Naive B cell (primary cell): ENCODE measurements at regions not wholly inside any gene's neighbourhood (a gene's known extent, or its start where the extent isn't known, plus 50 kb on each side); places are given as distances from the start of the nearest gene placed in this dataset.

Experiments used
- ATAC-seq, 2 donors: fragments of 150-1000 bp; cut with Tn5 transposase; 2 replicates each; pipeline ENCODE4 v1.10.0; 2021; ENCODE audit warnings: low read depth in 2 of 2, mild to moderate bottlenecking in 2 of 2, moderate library complexity in 2 of 2
- DNase-seq: peaks from one replicate; pipeline ENCODE4 v3.0.0; 2022
- H3K27ac Mint-ChIP-seq, 6 donors: one replicate each; pipeline ENCODE4 v1.8.0; 2020 to 2022; ENCODE audit warnings: mild to moderate bottlenecking in 6 of 6, mixed read lengths in 6 of 6, moderate library complexity in 5 of 6, inconsistent platforms in 2 of 6
- H3K27me3 Mint-ChIP-seq, 3 donors: one replicate each; pipeline ENCODE4 v1.8.0; 2021 to 2022; ENCODE audit warnings: mixed read lengths in 3 of 3, mild to moderate bottlenecking in 1 of 3
- H3K36me3 Mint-ChIP-seq, 2 donors: one replicate each; pipeline ENCODE4 v1.8.0; 2020 to 2022; ENCODE audit warnings: mixed read lengths in 2 of 2, inconsistent platforms in 1 of 2, mild to moderate bottlenecking in 1 of 2
- H3K4me1 Mint-ChIP-seq, 3 donors: one replicate each; pipeline ENCODE4 v1.8.0; 2020 to 2022; ENCODE audit warnings: mixed read lengths in 3 of 3, inconsistent platforms in 1 of 3, mild to moderate bottlenecking in 1 of 3, moderate library complexity in 1 of 3
- H3K4me3 Mint-ChIP-seq, 8 donors: one replicate each; pipeline ENCODE4 v1.8.0; 2020 to 2022; ENCODE audit warnings: mild to moderate bottlenecking in 8 of 8, mixed read lengths in 8 of 8, moderate library complexity in 8 of 8, inconsistent platforms in 2 of 8
- H3K9me3 Mint-ChIP-seq, 7 donors: one replicate each; pipeline ENCODE4 v1.8.0; 2020 to 2022; ENCODE audit warnings: mixed read lengths in 7 of 7, mild to moderate bottlenecking in 5 of 7, inconsistent platforms in 2 of 7, moderate library complexity in 1 of 7

GRCh38 chr4:19736968-19737756 lies 514.5 kb upstream of the SLIT2 start:
- no peak for ATAC-seq
- peaks cover 0 to 4% (median 0%) of the 10 kb centered on the region in 3 donors for H3K27me3 Mint-ChIP-seq
- no peaks in the 10 kb centered on the region for H3K4me1 Mint-ChIP-seq
- no peak for DNase-seq
- no peak overlapping the region for H3K27ac Mint-ChIP-seq
- no peaks in the 10 kb centered on the region for H3K36me3 Mint-ChIP-seq
- H3K4me3 Mint-ChIP-seq: no peak overlapping the region
- H3K9me3 Mint-ChIP-seq: peaks cover 3 to 5% (median 5%) of the 10 kb centered on the region in 7 donors

- Mint-ChIP-seq H3K36me3 (no peaks in the 10 kb centered on the region), H3K9me3 (peaks cover 3 to 6% (median 5%) of the 10 kb centered on the region in 7 donors), H3K27me3 (peaks cover 0 to 4% (median 0%) of the 10 kb centered on the region in 3 donors), H3K4me1 (peaks cover 5% of the 10 kb centered on the region in 3 donors), H3K4me3 (no peak overlapping the region), H3K27ac (no peak overlapping the region)
- ATAC-seq (no peak), DNase-seq (no peak)
These were observed 516.7 kb upstream of the SLIT2 start for GRCh38 chr4:19735012-19735411.

GRCh38 chr4:19729886-19730651 lies 521.6 kb upstream of the SLIT2 start:
- peak; percentile 3 for DNase-seq
- Mint-ChIP-seq H3K27me3 (peaks cover 0 to 4% (median 0%) of the 10 kb centered on the region in 3 donors), H3K36me3 (no peaks in the 10 kb centered on the region), H3K4me3 (peak overlapping the region in 7 of 8 donors; percentile 39 to 84 (median 63)), H3K27ac (peak overlapping the region in 1 of 6 donors; percentile 60), H3K9me3 (peaks cover 2 to 9% (median 5%) of the 10 kb centered on the region in 7 donors), H3K4me1 (peaks cover 9 to 11% (median 10%) of the 10 kb centered on the region in 3 donors)
- peak; percentile 44 to 62 for ATAC-seq

GRCh38 chr4:19728773-19729172 lies 522.9 kb upstream of the SLIT2 start:
- Mint-ChIP-seq H3K27ac (no peak overlapping the region), H3K27me3 (no peaks in the 10 kb centered on the region), H3K36me3 (no peaks in the 10 kb centered on the region), H3K9me3 (peaks cover 0 to 6% (median 4%) of the 10 kb centered on the region in 7 donors), H3K4me3 (no peak overlapping the region), H3K4me1 (peaks cover 9 to 11% (median 10%) of the 10 kb centered on the region in 3 donors)
- DNase-seq (no peak), ATAC-seq (no peak)

- no peak for ATAC-seq
- Mint-ChIP-seq H3K9me3 (peaks cover 0 to 6% (median 2%) of the 10 kb centered on the region in 7 donors), H3K36me3 (no peaks in the 10 kb centered on the region), H3K4me3 (no peak overlapping the region), H3K4me1 (peaks cover 9 to 11% (median 10%) of the 10 kb centered on the region in 3 donors), H3K27ac (no peak overlapping the region), H3K27me3 (no peaks in the 10 kb centered on the region)
- DNase-seq: no peak
These were observed 524.6 kb upstream of the SLIT2 start for GRCh38 chr4:19727141-19727540.

GRCh38 chr4:19725130-19725529 lies 526.6 kb upstream of the SLIT2 start:
- DNase-seq (no peak), ATAC-seq (no peak)
- peaks cover 6 to 7% (median 7%) of the 10 kb centered on the region in 3 donors for H3K4me1 Mint-ChIP-seq
- H3K27me3 Mint-ChIP-seq: no peaks in the 10 kb centered on the region
- peaks cover 0 to 8% (median 1%) of the 10 kb centered on the region in 7 donors for H3K9me3 Mint-ChIP-seq
- no peak overlapping the region for H3K4me3 Mint-ChIP-seq
- no peak overlapping the region for H3K27ac Mint-ChIP-seq
- H3K36me3 Mint-ChIP-seq: no peaks in the 10 kb centered on the region

GRCh38 chr4:19722404-19722803 lies 529.3 kb upstream of the SLIT2 start:
- Mint-ChIP-seq H3K27me3 (no peaks in the 10 kb centered on the region), H3K27ac (no peak overlapping the region), H3K4me1 (no peaks in the 10 kb centered on the region), H3K9me3 (peaks cover 0 to 7% (median 4%) of the 10 kb centered on the region in 7 donors), H3K4me3 (no peak overlapping the region), H3K36me3 (no peaks in the 10 kb centered on the region)
- no peak for DNase-seq
- no peak for ATAC-seq

- Mint-ChIP-seq H3K4me1 (no peaks in the 10 kb centered on the region), H3K36me3 (no peaks in the 10 kb centered on the region), H3K27ac (no peak overlapping the region), H3K9me3 (peaks cover 0 to 7% (median 4%) of the 10 kb centered on the region in 7 donors), H3K27me3 (no peaks in the 10 kb centered on the region), H3K4me3 (no peak overlapping the region)
- ATAC-seq (no peak), DNase-seq (no peak)
These were observed 530.1 kb upstream of the SLIT2 start for GRCh38 chr4:19721587-19721986.

- DNase-seq (no peak), ATAC-seq (no peak)
- H3K27ac Mint-ChIP-seq: no peak overlapping the region
- no peaks in the 10 kb centered on the region for H3K27me3 Mint-ChIP-seq
- H3K36me3 Mint-ChIP-seq: no peaks in the 10 kb centered on the region
- no peak overlapping the region for H3K4me3 Mint-ChIP-seq
- H3K9me3 Mint-ChIP-seq: peaks cover 0 to 4% (median 0%) of the 10 kb centered on the region in 7 donors
- no peaks in the 10 kb centered on the region for H3K4me1 Mint-ChIP-seq
These were observed 531.1 kb upstream of the SLIT2 start for GRCh38 chr4:19720610-19721009.

- H3K36me3 Mint-ChIP-seq: no peaks in the 10 kb centered on the region
- no peak for ATAC-seq
- peaks cover 0 to 4% (median 0%) of the 10 kb centered on the region in 7 donors for H3K9me3 Mint-ChIP-seq
These were observed 531.5 kb upstream of the SLIT2 start for GRCh38 chr4:19720190-19720589.

GRCh38 chr4:19711871-19712270 lies 539.8 kb upstream of the SLIT2 start:
- Mint-ChIP-seq H3K4me3 (no peak overlapping the region), H3K36me3 (no peaks in the 10 kb centered on the region), H3K4me1 (peaks cover 0 to 3% (median 0%) of the 10 kb centered on the region in 3 donors), H3K27me3 (no peaks in the 10 kb centered on the region), H3K9me3 (peaks cover 0 to 16% (median 6%) of the 10 kb centered on the region in 7 donors), H3K27ac (no peak overlapping the region)
- ATAC-seq (no peak), DNase-seq (no peak)

More at GRCh38 chr4:19720190-19720589, 531.5 kb upstream of the SLIT2 start:
- no peaks in the 10 kb centered on the region for H3K27me3 Mint-ChIP-seq
- DNase-seq: no peak
- no peaks in the 10 kb centered on the region for H3K4me1 Mint-ChIP-seq
- H3K27ac Mint-ChIP-seq: no peak overlapping the region
- H3K4me3 Mint-ChIP-seq: no peak overlapping the region

- H3K9me3 Mint-ChIP-seq: peaks cover 0 to 6% (median 3%) of the 10 kb centered on the region in 7 donors
- no peak overlapping the region for H3K27ac Mint-ChIP-seq
- peaks cover 0 to 3% (median 0%) of the 10 kb centered on the region in 3 donors for H3K4me1 Mint-ChIP-seq
- H3K36me3 Mint-ChIP-seq: no peaks in the 10 kb centered on the region
- no peaks in the 10 kb centered on the region for H3K27me3 Mint-ChIP-seq
- no peak overlapping the region for H3K4me3 Mint-ChIP-seq
- DNase-seq (no peak), ATAC-seq (no peak)
These were observed 543.8 kb upstream of the SLIT2 start for GRCh38 chr4:19707876-19708275.

GRCh38 chr4:19703391-19703790 lies 548.3 kb upstream of the SLIT2 start:
- Mint-ChIP-seq H3K9me3 (peaks cover 0 to 7% (median 4%) of the 10 kb centered on the region in 7 donors), H3K27ac (no peak overlapping the region), H3K4me3 (no peak overlapping the region), H3K4me1 (no peaks in the 10 kb centered on the region), H3K27me3 (no peaks in the 10 kb centered on the region), H3K36me3 (no peaks in the 10 kb centered on the region)
- ATAC-seq (no peak), DNase-seq (no peak)

GRCh38 chr4:19700992-19701391 lies 550.7 kb upstream of the SLIT2 start:
- no peaks in the 10 kb centered on the region for H3K4me1 Mint-ChIP-seq
- ATAC-seq: no peak
- no peak overlapping the region for H3K4me3 Mint-ChIP-seq

More at GRCh38 chr4:19700992-19701391, 550.7 kb upstream of the SLIT2 start:
- Mint-ChIP-seq H3K9me3 (peaks cover 0 to 12% (median 5%) of the 10 kb centered on the region in 7 donors), H3K27ac (no peak overlapping the region), H3K27me3 (no peaks in the 10 kb centered on the region), H3K36me3 (no peaks in the 10 kb centered on the region)
- DNase-seq: no peak
